Activated naive CD8-positive, alpha-beta T cell (primary cell): ENCODE measurements at regions not wholly inside any gene's neighbourhood (a gene's known extent, or its start where the extent isn't known, plus 50 kb on each side); places are given as distances from the start of the nearest gene placed in this dataset.

ENCODE experiments used
- H3K27ac Mint-ChIP-seq: one replicate; pipeline ENCODE4 v1.8.0; 2021; ENCODE audit warnings: mixed read lengths
- H3K27me3 Mint-ChIP-seq: one replicate; pipeline ENCODE4 v1.8.0; 2021; ENCODE audit warnings: mixed read lengths
- H3K36me3 Mint-ChIP-seq: one replicate; pipeline ENCODE4 v1.8.0; 2021; ENCODE audit warnings: mixed read lengths
- H3K4me1 Mint-ChIP-seq: one replicate; pipeline ENCODE4 v1.8.0; 2021; ENCODE audit warnings: low read depth, mixed read lengths
- H3K4me3 Mint-ChIP-seq: one replicate; pipeline ENCODE4 v1.8.0; 2021; ENCODE audit warnings: mild to moderate bottlenecking, mixed read lengths
- H3K9me3 Mint-ChIP-seq: one replicate; pipeline ENCODE4 v1.8.0; 2021; ENCODE audit warnings: low read depth, mixed read lengths

- no peak overlapping the region for H3K27ac Mint-ChIP-seq
- H3K4me1 Mint-ChIP-seq: no peaks in the 10 kb centered on the region
- no peaks in the 10 kb centered on the region for H3K9me3 Mint-ChIP-seq
- no peaks in the 10 kb centered on the region for H3K36me3 Mint-ChIP-seq
- H3K27me3 Mint-ChIP-seq: no peaks in the 10 kb centered on the region
- no peak overlapping the region for H3K4me3 Mint-ChIP-seq
These were observed 344.2 kb upstream of the MKI67 start for GRCh38 chr10:128470321-128470965.

DNA sequence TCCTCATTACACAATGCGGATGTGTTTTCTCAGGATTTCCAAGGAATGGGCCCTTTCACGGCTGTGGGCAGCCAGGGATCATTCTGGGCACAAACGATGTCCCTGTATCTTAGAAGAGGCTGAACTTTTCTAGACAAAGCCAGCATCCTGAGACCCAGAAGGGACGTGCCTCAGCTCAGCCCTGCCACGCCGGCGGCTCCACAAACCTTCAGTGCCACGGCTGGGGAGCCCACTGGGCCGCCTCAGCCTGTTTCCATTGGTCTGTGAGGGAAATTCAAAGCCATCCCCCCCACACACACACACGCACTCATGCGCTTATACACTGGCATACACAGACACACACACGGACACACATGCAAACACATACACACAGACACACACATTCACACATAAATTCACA is 344.9 kb upstream of the MKI67 start:
- Mint-ChIP-seq H3K27me3 (no peaks in the 10 kb centered on the region), H3K36me3 (no peaks in the 10 kb centered on the region), H3K27ac (no peak overlapping the region), H3K9me3 (no peaks in the 10 kb centered on the region), H3K4me3 (no peak overlapping the region), H3K4me1 (no peaks in the 10 kb centered on the region)

DNA sequence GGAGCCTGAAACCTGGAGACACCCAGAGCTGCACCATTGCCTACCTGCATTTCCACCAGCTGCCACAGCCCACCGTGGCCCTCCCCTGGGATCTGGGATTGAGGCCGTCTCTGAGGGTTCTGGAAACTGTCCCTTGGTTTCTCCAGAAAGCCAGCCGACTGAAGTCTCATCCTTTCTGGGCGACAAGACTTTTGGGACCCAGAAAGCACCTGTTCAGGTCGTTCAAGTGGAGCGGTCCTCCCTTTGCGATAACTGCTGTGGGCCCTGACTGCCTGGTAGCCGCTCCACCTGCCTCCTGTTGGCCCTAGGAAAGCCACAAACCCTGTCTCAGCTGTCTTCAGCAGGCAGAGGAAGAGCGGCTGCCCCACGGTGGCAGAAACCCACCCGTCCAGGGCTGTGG is 346.0 kb upstream of the MKI67 start:
- no peaks in the 10 kb centered on the region for H3K36me3 Mint-ChIP-seq
- H3K27ac Mint-ChIP-seq: no peak overlapping the region
- H3K4me3 Mint-ChIP-seq: no peak overlapping the region
- no peaks in the 10 kb centered on the region for H3K9me3 Mint-ChIP-seq
- no peaks in the 10 kb centered on the region for H3K27me3 Mint-ChIP-seq
- no peaks in the 10 kb centered on the region for H3K4me1 Mint-ChIP-seq

GRCh38 chr10:128473396-128473795 is 347.2 kb upstream of the MKI67 start:
- Mint-ChIP-seq H3K4me1 (no peaks in the 10 kb centered on the region), H3K4me3 (no peak overlapping the region), H3K9me3 (no peaks in the 10 kb centered on the region), H3K27ac (no peak overlapping the region), H3K36me3 (no peaks in the 10 kb centered on the region), H3K27me3 (no peaks in the 10 kb centered on the region)

GRCh38 chr10:128473911-128474310 is 347.7 kb upstream of the MKI67 start:
- Mint-ChIP-seq H3K4me3 (no peak overlapping the region), H3K9me3 (no peaks in the 10 kb centered on the region), H3K36me3 (no peaks in the 10 kb centered on the region), H3K27ac (no peak overlapping the region), H3K4me1 (no peaks in the 10 kb centered on the region), H3K27me3 (no peaks in the 10 kb centered on the region)

- no peak overlapping the region for H3K27ac Mint-ChIP-seq
- no peaks in the 10 kb centered on the region for H3K36me3 Mint-ChIP-seq
- no peaks in the 10 kb centered on the region for H3K4me1 Mint-ChIP-seq
- H3K4me3 Mint-ChIP-seq: no peak overlapping the region
- no peaks in the 10 kb centered on the region for H3K9me3 Mint-ChIP-seq
- no peaks in the 10 kb centered on the region for H3K27me3 Mint-ChIP-seq
These were observed 348.3 kb upstream of the MKI67 start for GRCh38 chr10:128474571-128474970.

- H3K27me3 Mint-ChIP-seq: no peaks in the 10 kb centered on the region
- H3K4me3 Mint-ChIP-seq: no peak overlapping the region
- no peaks in the 10 kb centered on the region for H3K4me1 Mint-ChIP-seq
- H3K36me3 Mint-ChIP-seq: no peaks in the 10 kb centered on the region
- H3K9me3 Mint-ChIP-seq: no peaks in the 10 kb centered on the region
- no peak overlapping the region for H3K27ac Mint-ChIP-seq
These were observed 349.6 kb upstream of the MKI67 start for GRCh38 chr10:128475686-128476367.

GRCh38 chr10:128476368-128476725 is 350.1 kb upstream of the MKI67 start:
- no peak overlapping the region for H3K27ac Mint-ChIP-seq
- no peak overlapping the region for H3K4me3 Mint-ChIP-seq
- H3K9me3 Mint-ChIP-seq: no peaks in the 10 kb centered on the region
- no peaks in the 10 kb centered on the region for H3K27me3 Mint-ChIP-seq
- H3K36me3 Mint-ChIP-seq: no peaks in the 10 kb centered on the region
- no peaks in the 10 kb centered on the region for H3K4me1 Mint-ChIP-seq

- no peaks in the 10 kb centered on the region for H3K4me1 Mint-ChIP-seq
- H3K9me3 Mint-ChIP-seq: no peaks in the 10 kb centered on the region
- no peak overlapping the region for H3K4me3 Mint-ChIP-seq
These were observed 350.6 kb upstream of the MKI67 start for GRCh38 chr10:128476845-128477244.

DNA sequence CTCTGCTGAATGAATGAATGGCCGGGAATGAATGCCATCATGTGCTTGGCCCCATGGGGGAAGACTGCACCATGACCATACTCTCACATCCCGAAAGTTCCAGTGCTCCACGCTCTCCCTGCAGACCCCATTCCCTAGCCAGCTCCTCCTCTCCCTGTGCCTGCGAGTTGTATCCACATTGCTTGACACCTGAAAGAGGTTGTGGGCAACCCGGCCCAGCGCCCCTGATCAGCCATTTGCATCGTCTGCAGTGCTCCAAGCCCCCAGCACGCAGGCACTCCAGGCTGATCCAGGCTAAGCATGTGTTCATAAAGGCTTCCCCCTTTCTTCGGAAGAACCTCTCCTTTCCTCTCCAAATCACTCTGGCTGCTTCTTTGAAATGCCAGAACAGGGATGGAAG is 354.4 kb upstream of the MKI67 start:
- H3K27me3 Mint-ChIP-seq: no peaks in the 10 kb centered on the region
- no peaks in the 10 kb centered on the region for H3K36me3 Mint-ChIP-seq
- H3K9me3 Mint-ChIP-seq: no peaks in the 10 kb centered on the region
- H3K27ac Mint-ChIP-seq: no peak overlapping the region
- H3K4me1 Mint-ChIP-seq: no peaks in the 10 kb centered on the region
- no peak overlapping the region for H3K4me3 Mint-ChIP-seq

More at GRCh38 chr10:128476845-128477244, 350.6 kb upstream of the MKI67 start:
- no peaks in the 10 kb centered on the region for H3K36me3 Mint-ChIP-seq
- no peaks in the 10 kb centered on the region for H3K27me3 Mint-ChIP-seq
- no peak overlapping the region for H3K27ac Mint-ChIP-seq

DNA sequence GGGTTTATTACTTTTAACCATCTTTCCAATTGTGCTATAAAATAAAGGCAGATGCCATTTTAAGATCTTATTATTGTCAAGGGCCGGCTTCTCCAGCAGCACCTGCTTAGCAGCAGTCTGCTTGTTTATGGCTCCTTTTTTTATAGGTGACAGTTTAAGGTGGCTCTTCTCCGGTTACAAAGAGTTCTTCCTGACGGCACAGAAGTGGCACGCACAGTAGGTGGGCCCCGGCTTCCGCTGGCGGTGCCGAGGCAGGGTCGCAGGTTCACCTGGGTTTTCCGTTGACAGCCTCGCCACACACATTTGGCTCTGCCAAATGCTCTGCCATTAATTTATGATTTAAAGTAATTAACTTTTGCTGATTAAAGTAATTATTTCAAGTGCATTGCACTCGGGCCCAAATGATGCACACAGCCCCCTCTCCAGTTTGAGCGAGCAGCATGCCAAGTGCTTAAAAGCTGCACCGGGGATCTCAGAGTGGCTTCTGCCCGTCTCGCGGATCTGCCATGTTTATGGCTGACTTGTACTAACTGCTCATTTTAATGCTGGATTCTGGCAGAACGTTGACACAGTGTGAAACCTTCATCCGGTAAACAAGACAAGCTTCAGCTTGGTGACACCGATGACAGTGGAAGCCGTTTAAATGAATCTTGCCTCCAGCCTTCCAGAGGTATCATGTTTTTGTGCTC is 355.1 kb upstream of the MKI67 start:
- H3K4me1 Mint-ChIP-seq: no peaks in the 10 kb centered on the region
- no peaks in the 10 kb centered on the region for H3K9me3 Mint-ChIP-seq
- no peaks in the 10 kb centered on the region for H3K27me3 Mint-ChIP-seq
- H3K4me3 Mint-ChIP-seq: no peak overlapping the region
- H3K36me3 Mint-ChIP-seq: no peaks in the 10 kb centered on the region
- H3K27ac Mint-ChIP-seq: no peak overlapping the region

GRCh38 chr10:128482052-128482451 is 355.8 kb upstream of the MKI67 start:
- H3K27ac Mint-ChIP-seq: no peak overlapping the region
- H3K27me3 Mint-ChIP-seq: no peaks in the 10 kb centered on the region
- no peaks in the 10 kb centered on the region for H3K4me1 Mint-ChIP-seq
- no peak overlapping the region for H3K4me3 Mint-ChIP-seq
- no peaks in the 10 kb centered on the region for H3K36me3 Mint-ChIP-seq
- no peaks in the 10 kb centered on the region for H3K9me3 Mint-ChIP-seq

- H3K27me3 Mint-ChIP-seq: no peaks in the 10 kb centered on the region
- no peaks in the 10 kb centered on the region for H3K4me1 Mint-ChIP-seq
- no peak overlapping the region for H3K27ac Mint-ChIP-seq
- no peaks in the 10 kb centered on the region for H3K36me3 Mint-ChIP-seq
- H3K9me3 Mint-ChIP-seq: no peaks in the 10 kb centered on the region
- H3K4me3 Mint-ChIP-seq: no peak overlapping the region
These were observed 357.0 kb upstream of the MKI67 start for GRCh38 chr10:128483216-128483615.

- no peak overlapping the region for H3K4me3 Mint-ChIP-seq
- H3K36me3 Mint-ChIP-seq: no peaks in the 10 kb centered on the region
- no peaks in the 10 kb centered on the region for H3K9me3 Mint-ChIP-seq
- no peaks in the 10 kb centered on the region for H3K4me1 Mint-ChIP-seq
- no peaks in the 10 kb centered on the region for H3K27me3 Mint-ChIP-seq
- no peak overlapping the region for H3K27ac Mint-ChIP-seq
These were observed 357.8 kb upstream of the MKI67 start for GRCh38 chr10:128484041-128484440.

DNA sequence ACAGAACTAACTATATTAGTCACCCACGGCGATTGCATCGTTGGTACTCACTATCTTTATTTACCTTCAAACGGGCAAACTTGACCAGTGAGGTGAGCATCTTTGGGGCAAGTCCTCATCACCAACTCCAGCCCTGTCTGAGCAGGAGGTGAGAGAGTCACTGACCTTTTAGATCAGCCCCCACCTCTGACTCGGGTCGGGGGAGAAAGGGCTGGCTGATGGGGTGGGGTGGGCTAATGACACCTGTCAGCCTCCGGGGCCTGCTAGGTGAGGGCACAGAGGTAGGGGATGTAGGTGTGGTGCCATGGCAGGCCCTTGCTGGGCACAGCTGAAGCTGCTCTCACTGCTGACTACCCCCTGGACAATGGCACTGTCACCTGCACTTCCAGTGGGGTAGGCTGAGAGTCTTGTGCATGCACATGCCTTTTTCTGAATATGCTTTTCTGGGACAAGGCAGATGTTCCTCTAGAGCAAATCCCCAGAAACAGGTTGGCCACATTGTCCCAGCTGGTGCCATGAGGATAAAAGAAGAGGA is 359.5 kb upstream of the MKI67 start:
- Mint-ChIP-seq H3K27me3 (no peaks in the 10 kb centered on the region), H3K4me1 (no peaks in the 10 kb centered on the region), H3K27ac (no peak overlapping the region), H3K9me3 (no peaks in the 10 kb centered on the region), H3K4me3 (no peak overlapping the region), H3K36me3 (no peaks in the 10 kb centered on the region)
